WTC11 (cell line): ENCODE measurements at regions not wholly inside any gene's neighbourhood (a gene's known extent, or its start where the extent isn't known, plus 50 kb on each side); places are given as distances from the start of the nearest gene placed in this dataset.

Experiments
- ATAC-seq: fragments of 200-7000 bp; cut with Tn5 transposase; 2 replicates; pipeline ENCODE4 v1.10.0; 2021; ENCODE audit warnings: mild to moderate bottlenecking, moderate library complexity
- CTCF ChIA-PET: fragments of 300-600 bp; sonication (Branson Sonifier 250); formaldehyde crosslinking; loops from one replicate; lab custom pipeline; 2021; ENCODE audit warnings: antibody characterized with exemption; lab: Charles Lee
- POLR2A ChIA-PET: fragments of 350-600 bp; sonication (Branson Sonifier 250); formaldehyde crosslinking; loops from one replicate; lab custom pipeline; 2021; ENCODE audit warnings: antibody characterized with exemption; lab: Charles Lee
- DNase-seq: peaks from one replicate; pipeline ENCODE4 v3.0.0; 2021; ENCODE audit warnings: low spot score
- H3K27ac Mint-ChIP-seq: 2 replicates; pipeline ENCODE4 v1.8.0; 2021; ENCODE audit warnings: mixed read lengths
- H3K27me3 Mint-ChIP-seq: 2 replicates; pipeline ENCODE4 v1.8.0; 2021; ENCODE audit warnings: low read depth, mild to moderate bottlenecking, moderate library complexity, mixed read lengths
- H3K36me3 Mint-ChIP-seq: 2 replicates; pipeline ENCODE4 v1.8.0; 2021; ENCODE audit warnings: mixed read lengths
- H3K4me1 Mint-ChIP-seq: 2 replicates; pipeline ENCODE4 v1.8.0; 2022; ENCODE audit warnings: mixed read lengths
- H3K4me3 Mint-ChIP-seq: 2 replicates; pipeline ENCODE4 v1.8.0; 2021; ENCODE audit warnings: mild to moderate bottlenecking, moderate library complexity, mixed read lengths
- H3K9me3 Mint-ChIP-seq: 2 replicates; pipeline ENCODE4 v1.8.0; 2021; ENCODE audit warnings: mixed read lengths
- ARID4B ChIP-seq: sonication (generic); formaldehyde crosslinking; IDR thresholded peaks from 2 replicates; pipeline ENCODE4 v1.8.0; 2023; ENCODE audit warnings: missing genetic modification reagents, mild to moderate bottlenecking, borderline replicate concordance
- ATF1 ChIP-seq: sonication (generic); formaldehyde crosslinking; IDR thresholded peaks from 2 replicates; pipeline ENCODE4 v1.8.1; 2023; ENCODE audit warnings: mild to moderate bottlenecking, moderate library complexity, missing genetic modification reagents
- ATF3 ChIP-seq: sonication (generic); formaldehyde crosslinking; conservative IDR thresholded peaks from 2 replicates; pipeline ENCODE4 v1.8.1; 2022; ENCODE audit warnings: mild to moderate bottlenecking, missing genetic modification reagents
- EMX1 ChIP-seq: fragments of 250-450 bp; sonication (Bioruptor Pico); IDR thresholded peaks from 2 replicates; pipeline ENCODE4 v1.8.0; 2021; ENCODE audit warnings: mild to moderate bottlenecking
- ESRRA ChIP-seq: sonication (generic); formaldehyde crosslinking; IDR thresholded peaks from 2 replicates; pipeline ENCODE4 v1.8.1; 2022; ENCODE audit warnings: mild to moderate bottlenecking, missing genetic modification reagents, borderline replicate concordance
- JUN ChIP-seq: sonication (generic); formaldehyde crosslinking; IDR thresholded peaks from 2 replicates; pipeline ENCODE4 v1.8.0; 2023; ENCODE audit warnings: mild to moderate bottlenecking, missing genetic modification reagents
- MYBL2 ChIP-seq: sonication (generic); formaldehyde crosslinking; IDR thresholded peaks from 2 replicates; pipeline ENCODE4 v1.8.1; 2023; ENCODE audit warnings: mild to moderate bottlenecking, moderate library complexity, missing genetic modification reagents
- NFE2L1 ChIP-seq: sonication (generic); formaldehyde crosslinking; IDR thresholded peaks from 2 replicates; pipeline ENCODE4 v1.8.1; 2023; ENCODE audit warnings: missing genetic modification reagents
- SMAD4 ChIP-seq: sonication (generic); formaldehyde crosslinking; IDR thresholded peaks from 2 replicates; pipeline ENCODE4 v1.8.0; 2022; ENCODE audit warnings: mild to moderate bottlenecking, missing genetic modification reagents
- TCF7 ChIP-seq: sonication (generic); formaldehyde crosslinking; IDR thresholded peaks from 2 replicates; pipeline ENCODE4 v1.8.0; 2022; ENCODE audit warnings: mild to moderate bottlenecking, low read depth, missing genetic modification reagents, moderate library complexity
- TEAD1 ChIP-seq: sonication (generic); formaldehyde crosslinking; IDR thresholded peaks from 2 replicates; pipeline ENCODE4 v1.8.0; 2022; ENCODE audit warnings: mild to moderate bottlenecking, missing genetic modification reagents
- TEAD4 ChIP-seq: sonication (generic); formaldehyde crosslinking; IDR thresholded peaks from 2 replicates; pipeline ENCODE4 v1.8.0; 2022; ENCODE audit warnings: mild to moderate bottlenecking, missing genetic modification reagents
- ZBTB21 ChIP-seq: sonication (generic); formaldehyde crosslinking; IDR thresholded peaks from 2 replicates; pipeline ENCODE4 v1.8.1; 2023; ENCODE audit warnings: mild to moderate bottlenecking, missing genetic modification reagents, borderline replicate concordance
- ZNF232 ChIP-seq: sonication (generic); formaldehyde crosslinking; IDR thresholded peaks from 2 replicates; pipeline ENCODE4 v1.8.0; 2022; ENCODE audit warnings: mild to moderate bottlenecking, missing genetic modification reagents
- ZNF317 ChIP-seq: sonication (generic); formaldehyde crosslinking; IDR thresholded peaks from 2 replicates; pipeline ENCODE4 v1.8.1; 2023; ENCODE audit warnings: low read depth, mild to moderate bottlenecking, moderate library complexity, missing genetic modification reagents, borderline replicate concordance
- ZNF423 ChIP-seq: fragments of 250-450 bp; sonication (Bioruptor Pico); IDR thresholded peaks from 2 replicates; pipeline ENCODE4 v2.1.2; 2022; ENCODE audit warnings: mild to moderate bottlenecking, moderate library complexity
- ZNF512 ChIP-seq: sonication (generic); formaldehyde crosslinking; IDR thresholded peaks from 2 replicates; pipeline ENCODE4 v1.8.1; 2022; ENCODE audit warnings: missing genetic modification reagents, borderline replicate concordance
- ZNF671 ChIP-seq: fragments of 250-450 bp; sonication (Bioruptor Pico); IDR thresholded peaks from 2 replicates; pipeline ENCODE4 v1.8.0; 2021; ENCODE audit warnings: mild to moderate bottlenecking
- TF ChIP-seq, protein P1 (sequence below): fragments of 250-450 bp; sonication (Bioruptor Pico); IDR thresholded peaks from 2 replicates; pipeline ENCODE4 v1.9.0; 2021; ENCODE audit warnings: mild to moderate bottlenecking, borderline replicate concordance

GRCh38 chr2:12031866-12032265 lies 285.4 kb downstream of the LPIN1 start (continued):
- TF ChIP-seq, protein P1, sequence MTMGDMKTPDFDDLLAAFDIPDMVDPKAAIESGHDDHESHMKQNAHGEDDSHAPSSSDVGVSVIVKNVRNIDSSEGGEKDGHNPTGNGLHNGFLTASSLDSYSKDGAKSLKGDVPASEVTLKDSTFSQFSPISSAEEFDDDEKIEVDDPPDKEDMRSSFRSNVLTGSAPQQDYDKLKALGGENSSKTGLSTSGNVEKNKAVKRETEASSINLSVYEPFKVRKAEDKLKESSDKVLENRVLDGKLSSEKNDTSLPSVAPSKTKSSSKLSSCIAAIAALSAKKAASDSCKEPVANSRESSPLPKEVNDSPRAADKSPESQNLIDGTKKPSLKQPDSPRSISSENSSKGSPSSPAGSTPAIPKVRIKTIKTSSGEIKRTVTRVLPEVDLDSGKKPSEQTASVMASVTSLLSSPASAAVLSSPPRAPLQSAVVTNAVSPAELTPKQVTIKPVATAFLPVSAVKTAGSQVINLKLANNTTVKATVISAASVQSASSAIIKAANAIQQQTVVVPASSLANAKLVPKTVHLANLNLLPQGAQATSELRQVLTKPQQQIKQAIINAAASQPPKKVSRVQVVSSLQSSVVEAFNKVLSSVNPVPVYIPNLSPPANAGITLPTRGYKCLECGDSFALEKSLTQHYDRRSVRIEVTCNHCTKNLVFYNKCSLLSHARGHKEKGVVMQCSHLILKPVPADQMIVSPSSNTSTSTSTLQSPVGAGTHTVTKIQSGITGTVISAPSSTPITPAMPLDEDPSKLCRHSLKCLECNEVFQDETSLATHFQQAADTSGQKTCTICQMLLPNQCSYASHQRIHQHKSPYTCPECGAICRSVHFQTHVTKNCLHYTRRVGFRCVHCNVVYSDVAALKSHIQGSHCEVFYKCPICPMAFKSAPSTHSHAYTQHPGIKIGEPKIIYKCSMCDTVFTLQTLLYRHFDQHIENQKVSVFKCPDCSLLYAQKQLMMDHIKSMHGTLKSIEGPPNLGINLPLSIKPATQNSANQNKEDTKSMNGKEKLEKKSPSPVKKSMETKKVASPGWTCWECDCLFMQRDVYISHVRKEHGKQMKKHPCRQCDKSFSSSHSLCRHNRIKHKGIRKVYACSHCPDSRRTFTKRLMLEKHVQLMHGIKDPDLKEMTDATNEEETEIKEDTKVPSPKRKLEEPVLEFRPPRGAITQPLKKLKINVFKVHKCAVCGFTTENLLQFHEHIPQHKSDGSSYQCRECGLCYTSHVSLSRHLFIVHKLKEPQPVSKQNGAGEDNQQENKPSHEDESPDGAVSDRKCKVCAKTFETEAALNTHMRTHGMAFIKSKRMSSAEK: no peak
- no peak for TF ChIP-seq TEAD4 (CRISPR knock-in tag)
- TF ChIP-seq ARID4B (CRISPR knock-in tag): no peak
- TF ChIP-seq SMAD4 (CRISPR knock-in tag): no peak
- no peak for TF ChIP-seq JUN (CRISPR knock-in tag)

DNA sequence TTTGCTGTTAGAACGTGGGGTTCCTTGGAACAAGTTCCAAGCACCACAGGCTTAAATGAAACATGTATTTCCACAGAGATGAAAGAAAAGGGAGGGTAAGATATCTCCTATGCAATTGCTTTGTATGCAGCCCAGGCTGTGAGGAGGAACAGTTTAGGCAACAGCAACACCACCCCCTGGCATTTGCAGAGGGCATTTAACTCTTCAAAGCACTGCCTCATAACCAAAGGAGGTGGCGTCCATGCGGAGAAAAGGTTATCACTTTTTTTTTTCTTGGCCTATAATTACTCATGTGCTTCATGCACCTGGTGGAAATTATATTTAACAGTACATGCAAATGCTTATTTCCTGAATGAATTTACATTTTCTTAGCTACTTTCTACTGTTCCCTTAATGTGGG lies 286.0 kb downstream of the LPIN1 start:
- H3K27me3 Mint-ChIP-seq: no peaks in the 10 kb centered on the region
- no peak overlapping the region for H3K4me3 Mint-ChIP-seq
- ATAC-seq (no peak), DNase-seq (no peak)
- no peak overlapping the region for H3K27ac Mint-ChIP-seq
- peaks cover 12% of the 10 kb centered on the region; the same call in 1 of the 2 replicates for H3K9me3 Mint-ChIP-seq
- TF ChIP-seq ZNF512 (no peak), MYBL2 (CRISPR knock-in tag) (no peak), ZNF317 (CRISPR knock-in tag) (no peak), EMX1 (CRISPR knock-in tag) (no peak), NFE2L1 (no peak), JUN (CRISPR knock-in tag) (no peak), ESRRA (no peak), ARID4B (CRISPR knock-in tag) (no peak), TEAD1 (no peak), ATF1 (no peak), ATF3 (CRISPR knock-in tag) (no peak), ZNF232 (CRISPR knock-in tag) (no peak), TCF7 (CRISPR knock-in tag) (no peak), ZNF423 (CRISPR knock-in tag) (no peak), ZBTB21 (CRISPR knock-in tag) (no peak), ZNF671 (CRISPR knock-in tag) (no peak)
- H3K36me3 Mint-ChIP-seq: no peaks in the 10 kb centered on the region; the same call in 1 of the 2 replicates
- H3K4me1 Mint-ChIP-seq: peaks cover 5% of the 10 kb centered on the region; the same call in 1 of the 2 replicates
- ChIA-PET POLR2A (no interaction called here), CTCF (interaction anchor here (1.0 kb wide), 1 partner anchor 16 kb away, joined by 3 read pairs; no protein-coding TSS in a partner anchor)
